Hematopoietic multipotent progenitor cell (in vitro differentiated cells): ENCODE measurements at regions not wholly inside any gene's neighbourhood (a gene's known extent, or its start where the extent isn't known, plus 50 kb on each side); places are given as distances from the start of the nearest gene placed in this dataset.
"Not testable (repeated sequence)": the region's sequence is repeated elsewhere in the genome, so short reads cannot be mapped to it uniquely, and the experiment has no call there.

ENCODE experiments used
- DNase-seq, 3 donors: peaks; one replicate each; pipeline ENCODE4 v3.0.0-alpha.2; 2011 to 2015; ENCODE audit warnings: low read depth in 2 of 3, low spot score in 2 of 3

DNA sequence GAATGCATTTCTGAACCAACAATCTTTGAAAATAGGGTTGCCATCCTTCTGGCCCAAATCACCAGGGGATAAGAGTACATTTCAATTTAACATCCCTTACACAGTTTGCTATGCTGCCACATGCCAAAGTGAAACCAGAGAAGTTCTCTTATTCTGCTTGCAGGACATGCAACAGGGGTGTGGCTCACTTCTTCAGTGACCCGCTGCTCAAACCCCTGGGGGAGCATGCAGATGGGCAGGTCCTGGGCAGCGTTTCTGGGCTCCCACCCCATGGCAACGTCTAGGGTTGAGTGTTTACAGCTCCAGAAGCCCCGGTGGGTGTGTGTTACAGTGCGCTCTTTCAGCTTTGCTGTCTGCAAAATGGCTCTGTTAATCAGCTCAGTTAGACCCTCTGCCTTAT is 1306.3 kb upstream of the TMEM132C start:
- DNase-seq = no peak

DNA sequence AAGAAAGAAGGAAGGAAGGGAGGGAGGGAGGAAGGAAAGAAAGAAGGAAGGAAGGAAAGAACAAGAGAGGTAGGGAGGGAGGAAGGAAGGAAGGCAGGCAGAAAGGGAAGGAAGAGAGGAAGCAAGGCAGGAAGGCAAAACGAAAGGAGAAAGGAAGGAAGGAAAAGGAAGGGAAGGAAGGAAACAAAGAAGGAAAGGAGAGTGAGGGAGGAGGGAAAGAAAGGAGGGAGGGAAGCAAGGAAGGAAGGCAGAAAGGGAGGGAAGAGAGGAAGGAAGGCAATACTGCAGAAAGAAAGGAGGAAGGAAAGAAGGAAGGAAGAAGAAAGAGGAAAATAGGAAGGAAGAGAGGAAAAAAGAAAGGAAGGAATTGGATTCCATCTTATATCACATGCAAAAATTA is 1303.1 kb upstream of the TMEM132C start:
- DNase-seq = no peak

DNA sequence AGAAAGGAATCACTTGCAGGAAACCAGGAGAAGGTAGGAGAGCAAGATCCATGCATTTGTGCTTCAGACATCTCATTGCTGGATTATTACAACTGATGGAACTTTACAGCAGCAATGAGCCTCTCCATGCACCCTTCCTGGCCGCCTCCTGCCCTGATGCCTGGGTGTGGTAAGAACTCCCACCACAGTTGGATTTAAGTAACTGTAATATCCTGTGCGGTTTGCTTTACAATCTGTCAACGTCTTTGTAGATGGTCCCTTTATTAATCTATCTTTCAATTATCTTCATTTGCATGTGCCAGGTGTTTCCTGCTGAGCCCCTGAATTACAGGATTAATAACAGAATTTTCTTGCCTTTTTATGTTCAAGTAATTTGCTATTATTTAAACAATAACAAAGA is 1300.5 kb upstream of the TMEM132C start:
- no peak for DNase-seq

GRCh38 chr12:126967152-126967551 is 1299.8 kb upstream of the TMEM132C start:
- DNase-seq = no peak

DNA sequence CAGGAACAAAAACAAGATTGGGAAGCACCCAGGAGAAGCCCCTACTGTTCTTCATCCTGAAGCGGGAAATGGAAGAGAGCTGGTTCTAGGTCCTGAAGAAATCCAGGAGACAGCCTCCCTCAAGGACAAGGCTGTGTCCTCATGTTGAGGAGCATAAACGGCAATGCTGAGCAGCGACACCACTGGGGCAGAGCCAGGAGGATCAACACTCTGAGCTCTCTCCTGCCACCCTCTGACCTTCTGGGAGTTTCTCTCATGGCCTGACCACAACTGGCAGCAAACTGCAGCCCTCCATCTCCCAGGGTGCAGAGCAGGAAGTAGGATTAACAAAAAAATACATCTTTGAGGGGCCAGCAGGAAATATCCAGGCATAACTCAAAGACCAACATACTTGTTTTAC is 1292.2 kb upstream of the TMEM132C start:
- no peak for DNase-seq

DNA sequence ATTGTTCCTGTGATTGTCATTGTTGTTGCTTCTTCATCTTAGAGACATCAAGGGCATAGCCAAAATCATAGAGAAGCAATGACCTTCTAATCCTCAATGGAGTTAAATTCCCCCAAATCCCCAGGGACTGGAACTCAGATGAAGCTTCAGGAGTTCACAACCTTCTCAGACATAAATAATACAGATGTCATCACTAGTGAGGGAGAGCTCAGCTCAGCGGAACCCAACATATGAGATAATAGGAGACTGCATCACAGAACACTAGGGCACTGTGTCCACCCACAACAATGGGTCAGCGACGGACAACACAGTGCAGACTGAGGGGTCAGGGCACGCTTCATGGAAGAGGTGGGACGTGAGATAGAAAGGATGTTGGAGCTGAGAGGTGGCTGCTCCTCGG is 1290.4 kb upstream of the TMEM132C start:
- DNase-seq = no peak

GRCh38 chr12:126979564-126979963 is 1287.4 kb upstream of the TMEM132C start:
- not testable (repeated sequence) for DNase-seq

GRCh38 chr12:126982707-126983106 is 1284.3 kb upstream of the TMEM132C start:
- no peak for DNase-seq

- DNase-seq = not testable (repeated sequence)
Measured at GRCh38 chr12:126983735-126984134, 1283.2 kb upstream of the TMEM132C start.

- not testable (repeated sequence) for DNase-seq
Measured at GRCh38 chr12:126985663-126986062, 1281.3 kb upstream of the TMEM132C start.

GRCh38 chr12:126989532-126989931 is 1277.4 kb upstream of the TMEM132C start:
- DNase-seq = no peak

DNA sequence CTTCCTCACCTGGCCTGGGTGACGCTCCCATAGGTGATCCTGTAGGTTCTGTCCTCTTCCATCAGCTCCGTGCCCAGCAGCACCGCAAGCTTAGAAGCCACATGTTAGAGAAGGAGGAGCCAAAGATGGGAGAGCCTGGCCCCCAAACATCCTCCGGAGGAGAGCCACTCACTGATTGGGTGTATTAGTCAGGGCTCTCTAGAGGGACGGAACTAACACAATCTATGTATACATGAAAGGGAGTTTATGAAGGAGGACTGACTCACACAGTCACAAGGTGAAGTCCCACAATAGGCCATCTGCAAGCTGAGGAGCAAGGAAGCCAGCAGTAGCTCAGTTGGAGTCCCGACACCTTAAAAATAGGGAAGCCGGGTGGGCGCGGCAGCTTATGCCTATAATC is 1273.1 kb upstream of the TMEM132C start:
- DNase-seq = no peak

DNA sequence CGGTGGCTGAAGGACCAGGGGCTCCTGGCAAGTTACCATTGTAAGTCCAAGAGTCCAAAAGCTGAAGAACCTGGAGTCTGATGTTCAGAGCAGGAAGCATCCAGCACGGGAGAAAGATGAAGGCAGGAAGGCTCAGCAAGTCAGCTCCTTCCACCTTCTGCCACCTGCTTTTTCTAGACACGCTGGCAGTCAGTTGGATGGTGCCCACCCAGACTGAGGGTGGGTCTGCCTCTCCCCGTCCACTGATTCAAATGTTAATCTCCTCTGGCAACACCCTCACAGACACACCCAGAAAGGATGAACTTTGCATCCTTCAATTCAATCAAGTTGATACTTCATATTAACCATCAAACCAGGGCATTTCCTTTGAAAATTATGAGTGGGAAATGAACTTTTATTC is 1272.4 kb upstream of the TMEM132C start:
- no peak for DNase-seq

- DNase-seq = no peak
Measured at GRCh38 chr12:126998031-126998430, 1268.9 kb upstream of the TMEM132C start.

GRCh38 chr12:126998747-126999285 is 1268.2 kb upstream of the TMEM132C start:
- DNase-seq = no peak

DNA sequence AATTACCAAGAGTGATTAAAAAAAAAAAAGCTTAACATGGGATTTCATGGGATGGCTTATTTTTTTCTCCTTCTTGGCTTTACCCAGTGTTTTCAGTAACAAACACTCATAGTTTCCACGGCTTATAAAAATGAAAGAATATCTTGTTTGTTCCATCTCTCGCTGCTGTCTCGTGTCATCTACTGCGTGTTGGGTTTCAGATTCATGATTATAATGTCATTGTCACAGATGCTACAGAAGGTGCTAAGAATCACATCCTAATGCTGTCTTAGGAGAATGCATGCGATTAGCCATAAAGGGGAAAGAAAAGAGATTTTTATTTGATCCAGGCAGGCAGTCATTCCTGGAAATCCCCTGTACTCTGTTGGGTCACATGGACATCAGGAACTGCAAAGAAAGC is 1267.6 kb upstream of the TMEM132C start:
- no peak for DNase-seq

GRCh38 chr12:127005406-127005805 is 1261.6 kb upstream of the TMEM132C start:
- DNase-seq = no peak

DNA sequence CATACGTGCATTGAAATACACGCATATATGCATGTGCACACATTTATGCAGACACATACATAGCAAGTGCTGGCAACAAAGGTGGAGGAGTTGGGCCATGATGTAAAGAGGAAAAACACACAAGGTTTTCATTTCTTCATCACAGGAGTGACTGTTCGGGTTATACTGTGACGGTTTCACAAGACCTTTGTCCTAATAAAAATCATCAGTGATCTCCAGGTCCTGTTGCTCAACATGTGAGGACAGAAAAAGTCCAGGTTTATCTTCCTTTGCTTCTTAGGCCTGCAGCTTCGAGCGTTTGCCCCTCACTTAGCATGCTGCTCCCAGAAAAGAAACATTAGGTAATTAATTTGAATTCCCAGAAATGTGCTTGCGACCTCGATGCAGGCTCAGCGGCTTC is 1260.0 kb upstream of the TMEM132C start:
- DNase-seq = no peak

GRCh38 chr12:127008755-127009403 is 1258.1 kb upstream of the TMEM132C start:
- DNase-seq = no peak

DNA sequence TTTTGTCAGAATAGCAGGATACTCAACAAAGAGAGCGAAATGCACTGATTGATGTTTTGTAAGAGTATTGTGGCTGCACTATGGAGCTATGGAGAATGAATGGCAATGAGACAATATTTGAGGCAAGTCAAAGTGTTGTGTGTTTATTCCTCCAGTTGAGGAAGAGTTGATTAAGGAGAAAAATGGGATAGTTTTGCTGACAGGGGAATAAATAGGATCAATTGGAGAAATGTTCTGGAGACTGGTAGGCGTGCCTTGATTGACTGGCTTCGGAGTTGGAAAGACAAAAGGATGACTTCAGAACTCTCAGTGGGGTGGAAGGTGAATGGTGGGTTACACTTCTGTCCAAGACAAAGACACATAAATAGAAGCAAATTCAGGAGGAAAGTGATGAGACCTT is 1254.9 kb upstream of the TMEM132C start:
- DNase-seq = no peak

DNA sequence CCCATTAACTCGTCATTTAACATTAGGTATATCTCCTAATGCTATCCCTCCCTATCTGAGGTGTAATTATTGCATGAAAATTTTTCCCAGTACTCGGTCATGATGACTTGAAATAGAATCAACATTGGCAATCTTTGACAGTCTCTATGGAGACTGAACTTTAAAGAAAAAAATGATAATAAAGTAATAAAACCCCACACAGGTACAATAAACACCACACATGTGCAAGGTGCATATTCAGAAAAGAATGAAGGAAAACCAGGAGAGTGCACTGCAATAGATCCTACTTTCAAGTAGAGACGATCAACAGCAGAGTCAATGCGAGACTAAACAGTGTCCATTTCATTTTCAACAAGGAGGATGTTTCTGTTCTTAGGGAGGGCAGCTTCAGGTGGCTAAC is 1253.8 kb upstream of the TMEM132C start:
- no peak for DNase-seq

- no peak for DNase-seq
Measured at GRCh38 chr12:127014079-127014478, 1252.9 kb upstream of the TMEM132C start.

GRCh38 chr12:127024791-127025190 is 1242.2 kb upstream of the TMEM132C start:
- no peak for DNase-seq
